ENCODE measurements at regions not wholly inside any gene's neighbourhood (a gene's known extent, or its start where the extent isn't known, plus 50 kb on each side); places are given as distances from the start of the nearest gene placed in this dataset.

- no peak for DNase-seq (ENCODE audit: low spot score)
Measured at GRCh38 chr3:168585544-168585943, 489.8 kb upstream of the GOLIM4 start.

GRCh38 chr3:168583977-168584376 is 488.3 kb upstream of the GOLIM4 start:
- no peak for DNase-seq (ENCODE audit: low spot score)

GRCh38 chr3:168582503-168582902 is 486.8 kb upstream of the GOLIM4 start:
- DNase-seq (ENCODE audit: low spot score), result no peak

GRCh38 chr3:168581771-168582225 is 486.1 kb upstream of the GOLIM4 start:
- no peak for DNase-seq (ENCODE audit: low spot score)

DNA sequence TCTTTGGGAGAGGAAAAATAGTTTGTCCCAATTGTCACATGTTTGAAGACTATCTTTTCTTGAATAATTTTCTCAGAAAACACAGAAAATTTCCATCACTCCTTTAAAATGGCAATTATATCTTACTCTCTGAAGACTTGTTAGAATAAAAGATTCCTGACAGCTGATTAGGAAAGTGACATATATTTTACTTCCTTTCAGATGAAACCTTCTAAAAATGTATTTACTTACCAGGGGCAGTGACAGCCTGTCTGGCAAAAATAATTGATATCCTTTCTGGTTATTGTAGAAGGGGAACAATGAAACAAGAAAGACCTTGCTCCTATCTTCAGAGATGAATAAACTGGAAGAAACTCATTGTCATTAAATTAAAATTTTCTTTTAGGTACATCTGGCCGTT is 483.3 kb upstream of the GOLIM4 start:
- no peak for DNase-seq (ENCODE audit: low spot score)

DNA sequence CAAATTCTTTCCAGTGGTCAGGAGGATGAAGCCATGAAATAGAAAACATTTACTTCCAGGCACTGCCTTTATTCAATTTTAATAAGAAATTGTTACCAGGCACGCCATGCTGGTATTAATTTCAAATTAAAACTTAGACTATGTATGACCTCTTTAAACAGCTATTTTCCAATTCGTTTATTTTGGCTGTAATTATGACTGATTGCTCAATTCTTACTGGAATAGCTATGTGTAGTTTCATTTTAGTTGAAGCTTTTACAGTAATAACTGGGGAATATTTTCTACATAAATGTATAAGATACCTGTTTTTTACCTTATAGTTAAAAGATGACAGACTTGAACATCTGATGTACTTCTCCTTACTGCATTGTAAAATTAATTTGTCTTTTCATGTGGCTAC is 480.0 kb upstream of the GOLIM4 start:
- DNase-seq (ENCODE audit: low spot score), result no peak

DNA sequence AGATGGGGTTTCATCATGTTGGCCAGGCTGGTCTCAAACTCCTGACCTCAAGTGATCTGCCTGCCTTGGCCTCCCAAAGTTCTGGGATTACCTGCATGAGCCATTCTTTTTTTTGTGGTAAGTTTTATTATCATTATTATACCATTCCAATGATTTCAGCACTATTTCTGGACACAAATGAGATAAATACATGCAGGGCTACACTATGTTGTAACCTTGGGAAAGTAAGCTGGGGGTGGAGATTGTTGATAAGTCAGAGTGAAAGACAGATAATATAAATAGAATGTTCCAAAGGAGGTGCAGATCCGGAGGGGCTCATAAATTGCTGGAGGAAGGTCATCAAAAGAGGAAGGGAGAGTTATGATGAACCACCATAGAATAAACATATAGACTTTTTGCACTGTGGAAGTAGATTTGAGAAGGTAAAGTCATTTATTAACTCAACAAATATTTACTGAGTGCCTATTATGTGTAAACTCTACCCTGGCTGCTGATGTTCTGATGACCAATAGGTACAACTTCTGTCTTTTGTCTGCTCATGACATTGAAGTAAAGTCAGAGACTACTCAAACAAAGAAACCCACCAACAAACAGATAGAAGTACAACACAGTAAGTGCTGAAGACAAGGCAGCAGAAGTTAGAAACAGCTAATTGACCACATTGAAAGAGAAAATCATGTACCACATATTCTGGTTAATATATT is 478.9 kb upstream of the GOLIM4 start:
- DNase-seq (ENCODE audit: low spot score), result no peak

DNA sequence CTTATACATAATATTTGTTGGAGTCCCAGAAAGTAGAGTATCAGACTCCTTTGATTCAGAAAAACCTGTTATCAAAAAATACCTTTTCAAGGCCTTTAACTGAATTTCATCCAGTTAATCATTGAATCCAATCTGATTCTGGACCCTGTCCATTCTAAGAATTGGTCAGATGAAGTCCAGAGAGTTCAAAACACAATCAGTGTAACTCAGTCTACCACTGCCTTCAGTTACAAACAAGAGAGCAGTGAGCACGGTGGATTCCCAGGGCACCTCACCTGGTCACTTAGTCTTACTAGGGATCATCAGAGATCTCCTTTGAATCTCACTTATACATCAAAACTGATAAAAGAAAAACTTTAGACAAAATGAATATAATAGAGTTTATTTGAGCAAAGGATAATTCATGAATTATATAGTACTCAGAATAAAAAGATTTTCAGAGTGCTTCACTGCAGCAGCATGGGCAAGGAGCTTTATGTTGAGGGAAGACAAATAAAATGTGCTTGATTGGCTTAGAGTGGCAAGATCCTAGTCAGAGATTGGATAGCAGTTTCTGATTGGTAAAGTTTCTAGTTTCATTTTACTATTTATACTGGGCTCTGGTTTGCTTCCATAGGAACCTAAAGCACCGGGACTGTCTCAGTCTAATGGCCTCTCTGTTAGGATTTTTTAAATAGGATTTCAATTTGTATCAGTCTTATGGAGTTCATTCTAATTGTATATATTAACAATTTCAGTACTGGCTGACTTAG is 474.9 kb upstream of the GOLIM4 start:
- no peak for DNase-seq (ENCODE audit: low spot score)

DNA sequence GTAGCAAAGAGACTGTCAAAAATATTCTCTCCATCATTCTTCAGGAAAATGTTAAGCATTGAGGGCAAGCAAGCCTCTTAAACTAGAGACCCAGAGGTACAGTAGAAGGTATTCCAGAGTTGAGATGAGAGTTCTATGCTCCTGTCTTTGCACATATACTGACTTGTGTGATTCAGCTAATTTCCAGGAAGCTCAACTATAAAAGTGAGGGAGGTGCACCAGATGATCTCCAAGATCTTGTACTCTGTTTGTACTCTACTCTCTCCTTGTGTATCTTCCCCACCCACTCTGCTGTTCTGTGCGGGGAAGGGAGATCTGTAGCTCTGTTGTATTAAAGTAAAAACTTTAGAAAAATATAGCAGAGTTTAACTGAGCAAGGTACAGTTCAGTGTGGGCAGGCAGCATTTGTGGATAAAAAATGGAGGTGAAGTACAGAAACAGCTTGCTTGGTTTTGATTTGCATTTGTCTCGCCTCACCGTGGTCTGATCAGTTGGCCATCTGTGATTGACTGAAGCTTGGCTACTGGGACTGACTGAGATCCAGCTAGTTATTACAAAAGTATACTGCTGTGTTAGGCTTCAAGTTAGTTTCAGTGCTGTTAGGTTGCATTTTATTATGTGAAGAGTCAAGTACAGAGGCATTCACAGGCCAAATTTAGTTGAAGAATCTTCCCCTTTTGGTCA is 463.1 kb upstream of the GOLIM4 start:
- no peak for DNase-seq (ENCODE audit: low spot score)

DNA sequence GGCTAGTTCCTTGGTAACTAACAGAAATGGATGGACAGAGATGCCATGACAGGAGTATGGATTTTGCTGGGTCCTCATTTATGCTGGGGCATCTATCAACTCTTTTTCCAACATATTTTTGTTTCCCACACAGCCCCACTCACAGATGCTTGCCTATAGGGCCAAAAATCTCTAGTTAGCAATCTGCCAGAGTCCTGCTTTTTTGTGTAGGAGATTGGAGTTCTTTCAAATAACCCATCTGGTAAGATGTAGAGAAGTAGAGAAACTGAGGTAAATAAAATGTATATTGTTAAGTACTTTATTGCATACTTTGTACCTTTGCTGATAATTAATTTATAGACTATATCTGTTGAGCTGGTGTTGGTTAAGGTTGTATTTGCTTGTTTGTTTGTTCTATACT is 456.5 kb upstream of the GOLIM4 start:
- DNase-seq (ENCODE audit: low spot score), result no peak

GRCh38 chr3:168548719-168549118 is 453.0 kb upstream of the GOLIM4 start:
- no peak for DNase-seq (ENCODE audit: low spot score)

- no peak for DNase-seq (ENCODE audit: low spot score)
Measured at GRCh38 chr3:168546707-168547106, 451.0 kb upstream of the GOLIM4 start.

DNA sequence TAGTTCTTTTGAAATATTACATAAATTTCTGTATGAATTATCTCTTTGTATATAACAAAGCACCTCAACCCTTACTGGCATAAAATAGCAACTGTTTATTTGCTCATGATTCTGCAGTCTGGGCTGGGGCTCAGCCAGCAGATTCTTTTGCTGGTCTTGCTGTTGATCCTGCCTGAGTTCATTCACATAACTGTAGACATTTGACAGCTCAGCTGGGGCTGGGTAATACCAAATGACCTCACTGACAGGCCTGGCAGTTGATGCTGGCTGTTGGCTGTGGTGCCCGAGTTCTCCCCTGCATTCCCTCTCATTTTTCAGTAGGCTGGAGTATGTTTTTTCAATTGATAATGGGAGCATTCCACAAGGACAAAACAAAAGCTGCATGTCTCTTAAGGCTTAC is 449.9 kb upstream of the GOLIM4 start:
- peak; percentile 49 for DNase-seq (ENCODE audit: low spot score)

GRCh38 chr3:168544097-168544957 is 448.6 kb upstream of the GOLIM4 start:
- DNase-seq (ENCODE audit: low spot score), result no peak

GRCh38 chr3:168540726-168541125 is 445.0 kb upstream of the GOLIM4 start:
- DNase-seq (ENCODE audit: low spot score), result no peak

DNA sequence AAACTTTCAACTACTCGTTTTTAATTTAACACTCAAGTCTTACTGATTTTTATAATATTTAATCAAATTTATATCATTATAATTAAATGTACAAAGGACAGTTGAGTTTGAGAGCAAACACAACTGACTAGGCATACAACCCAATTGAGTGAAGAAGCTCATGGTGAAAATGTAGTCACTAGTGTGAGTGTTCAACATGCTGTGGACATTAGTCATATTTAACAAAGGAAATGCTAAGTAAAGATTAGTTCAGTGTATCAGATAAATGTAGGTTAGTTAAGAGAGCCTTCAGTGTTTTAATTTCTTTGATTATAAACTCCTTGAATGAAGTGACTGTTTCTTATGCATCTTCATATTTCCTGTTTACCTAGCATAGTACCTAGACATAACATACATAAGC is 444.2 kb upstream of the GOLIM4 start:
- DNase-seq (ENCODE audit: low spot score), result no peak

GRCh38 chr3:168534761-168535160 is 439.0 kb upstream of the GOLIM4 start:
- no peak for DNase-seq (ENCODE audit: low spot score)

- DNase-seq (ENCODE audit: low spot score), result no peak
Measured at GRCh38 chr3:168533600-168533999, 437.9 kb upstream of the GOLIM4 start.

GRCh38 chr3:168532135-168532534 is 436.4 kb upstream of the GOLIM4 start:
- DNase-seq (ENCODE audit: low spot score), result no peak

GRCh38 chr3:168531116-168531515 is 435.4 kb upstream of the GOLIM4 start:
- no peak for DNase-seq (ENCODE audit: low spot score)

DNA sequence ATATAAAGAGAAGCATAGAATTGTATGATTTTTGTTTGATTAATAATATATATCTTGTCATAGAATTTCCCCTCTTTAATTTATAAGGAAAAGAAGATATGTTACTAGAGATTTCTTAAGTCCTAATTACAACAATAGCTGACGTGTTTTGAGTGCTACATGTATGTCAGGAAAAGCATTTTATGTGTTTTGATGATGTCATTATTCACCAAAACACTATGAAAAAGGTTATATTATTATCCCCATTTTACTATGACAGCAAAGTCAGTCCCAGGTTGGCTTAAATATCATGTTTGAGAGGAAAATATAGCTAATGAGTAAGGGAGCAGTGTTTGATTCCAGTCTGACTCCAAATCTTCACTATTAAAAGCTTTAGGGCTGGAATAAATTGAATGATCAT is 428.4 kb upstream of the GOLIM4 start:
- no peak for DNase-seq (ENCODE audit: low spot score)

Measured in H4 (cell line).